NT2/D1 (cell line): ENCODE measurements at regions not wholly inside any gene's neighbourhood (a gene's known extent, or its start where the extent isn't known, plus 50 kb on each side); places are given as distances from the start of the nearest gene placed in this dataset.
"Not testable (repeated sequence)": the region's sequence is repeated elsewhere in the genome, so short reads cannot be mapped to it uniquely, and the experiment has no call there.

ENCODE experiments used
- YY1 ChIP-seq: IDR thresholded peaks from 2 replicates; pipeline ENCODE4 v1.6.1; 2011; ENCODE audit not compliant: insufficient read length, insufficient read depth
- ZNF274 ChIP-seq: IDR thresholded peaks from 2 replicates; pipeline ENCODE4 v1.6.1; 2011; ENCODE audit warnings: mild to moderate bottlenecking, low read depth, low read length

DNA sequence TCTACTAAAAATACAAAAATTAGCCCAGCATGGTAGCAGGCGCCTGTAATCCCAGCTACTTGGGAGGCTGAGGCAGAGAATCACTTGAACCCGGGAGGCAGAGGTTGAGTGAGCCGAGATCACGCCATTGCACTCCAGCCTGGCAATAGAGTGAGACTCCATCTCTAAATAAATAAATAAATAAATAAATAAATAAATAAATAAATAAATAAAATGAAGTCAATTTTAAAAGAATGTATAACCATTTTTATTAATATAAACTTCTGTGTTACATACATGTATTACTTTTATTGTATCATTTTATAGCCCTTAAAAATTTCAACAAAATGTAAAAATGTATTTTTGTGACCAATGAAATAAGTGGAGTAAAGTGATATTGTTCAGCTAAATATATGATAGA is 62.5 kb upstream of the S1PR1 start:
- not testable (repeated sequence) for TF ChIP-seq ZNF274, YY1
